Thyroid gland (tissue), 4 donors: ENCODE measurements at regions not wholly inside any gene's neighbourhood (a gene's known extent, or its start where the extent isn't known, plus 50 kb on each side); places are given as distances from the start of the nearest gene placed in this dataset.

ENCODE experiments used
- CTCF ChIP-seq, 6 experiments: fragments of 200-600 bp in 3 of 6; fragments of 450-650 bp in 3 of 6; sonication (generic) in 3 of 6; IDR thresholded peaks; one replicate each; pipeline ENCODE4 v1.5.1; 2016 to 2019; ENCODE audit warnings: antibody characterized with exemption in 6 of 6, mild to moderate bottlenecking in 2 of 6, inconsistent platforms in 1 of 6, moderate library complexity in 1 of 6
- POLR2A ChIP-seq, 2 donors: fragments of 450-650 bp; IDR thresholded peaks; one replicate each; pipeline ENCODE4 v1.6.1; 2017; ENCODE audit warnings: antibody characterized with exemption in 2 of 2, mild to moderate bottlenecking in 2 of 2, moderate library complexity in 1 of 2

DNA sequence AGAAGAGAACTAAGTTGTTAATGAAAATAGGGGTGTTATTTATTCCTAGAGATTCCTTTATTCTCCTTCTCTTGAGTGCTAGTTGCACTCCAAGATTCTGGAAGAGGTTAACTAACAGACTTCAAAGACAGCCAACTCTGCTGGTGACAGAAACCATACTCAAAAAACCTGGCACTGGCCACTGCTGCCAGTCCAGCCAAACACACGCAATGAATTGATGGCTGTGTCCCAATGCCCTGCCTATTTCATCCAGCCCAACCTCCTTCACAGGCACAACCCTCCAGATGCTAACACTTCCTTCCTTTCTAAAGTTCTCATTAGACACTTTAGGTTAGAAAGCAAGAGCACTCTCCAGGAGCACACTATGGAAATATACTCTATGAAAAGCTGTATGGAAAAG, 150.8 kb upstream of the C11orf58 start:
- TF ChIP-seq CTCF (IDR thresholded peaks at IDR 0.05) = no peak
- no peak for TF ChIP-seq POLR2A (IDR thresholded peaks at IDR 0.05)
